Esophagus squamous epithelium (tissue), 4 donors: ENCODE measurements at regions not wholly inside any gene's neighbourhood (a gene's known extent, or its start where the extent isn't known, plus 50 kb on each side); places are given as distances from the start of the nearest gene placed in this dataset.

Experiments
- CTCF ChIP-seq, 6 experiments: fragments of 450-650 bp in 4 of 6; fragments of 200-600 bp in 2 of 6; sonication (generic) in 2 of 6; IDR thresholded peaks; one replicate each; pipeline ENCODE4 v1.5.1; 2016 to 2019; ENCODE audit warnings: antibody characterized with exemption in 6 of 6, mild to moderate bottlenecking in 4 of 6, moderate library complexity in 4 of 6
- POLR2A ChIP-seq, 4 donors: fragments of 450-650 bp; IDR thresholded peaks; one replicate each; pipeline ENCODE4 v1.6.1; 2017; ENCODE audit warnings: antibody characterized with exemption in 4 of 4, mild to moderate bottlenecking in 4 of 4, moderate library complexity in 3 of 4

- TF ChIP-seq POLR2A (IDR thresholded peaks at IDR 0.05) (no peak), CTCF (IDR thresholded peaks at IDR 0.05) (no peak)
These were observed 69.8 kb upstream of the NKX2-2 start for GRCh38 chr20:21583486-21584168.
